PC-9 (cell line): ENCODE measurements at regions not wholly inside any gene's neighbourhood (a gene's known extent, or its start where the extent isn't known, plus 50 kb on each side); places are given as distances from the start of the nearest gene placed in this dataset.

Experiments used
- BruUV-seq: library from RNA; stranded (reverse); fragments of 400-500 nt; replicated peaks from 2 replicates; lab custom pipeline; 2021; lab: Mats Ljungman, UMichigan
- CTCF ChIA-PET: fragments of 300-600 bp; sonication (Branson Sonifier 250); formaldehyde crosslinking; loops from one replicate; lab custom pipeline; 2022; ENCODE audit warnings: antibody characterized with exemption; lab: Charles Lee
- POLR2A ChIA-PET: fragments of 300-600 bp; sonication (Branson Sonifier 250); formaldehyde crosslinking; loops from one replicate; lab custom pipeline; 2022; ENCODE audit warnings: antibody characterized with exemption; ENCODE audit not compliant: unreplicated experiment; lab: Charles Lee
- DNase-seq, 2 experiments: peaks; one replicate each; pipeline versions ENCODE4 v3.0.0 to v3.0.0-alpha.2; 2015 to 2022; ENCODE audit warnings: mixed read lengths in 1 of 2
- H2AFZ ChIP-seq: fragments of 200-600 bp; sonication (generic); 2 replicates; pipeline ENCODE4 v1.8.1; 2017; ENCODE audit warnings: antibody characterized with exemption
- H3F3A ChIP-seq: fragments of 200-600 bp; sonication (generic); 2 replicates; pipeline ENCODE4 v1.8.1; 2017; ENCODE audit warnings: antibody characterized with exemption, mild to moderate bottlenecking, low read depth; ENCODE audit not compliant: insufficient read depth
- H3K27ac ChIP-seq: fragments of 200-600 bp; sonication (generic); 2 replicates; pipeline ENCODE4 v1.6.1; 2016; ENCODE audit warnings: mixed run types
- H3K27me3 ChIP-seq: fragments of 200-600 bp; sonication (generic); 2 replicates; pipeline ENCODE4 v1.6.1; 2016; ENCODE audit warnings: low read depth, mixed run types; ENCODE audit not compliant: insufficient read depth
- H3K36me3 ChIP-seq: fragments of 200-600 bp; sonication (generic); 2 replicates; pipeline ENCODE4 v1.6.1; 2016; ENCODE audit warnings: low read depth, mixed run types
- H3K4me1 ChIP-seq: fragments of 200-600 bp; sonication (generic); replicated peaks from 2 replicates; pipeline ENCODE4 v1.6.1; 2016; ENCODE audit warnings: mixed run types; ENCODE audit not compliant: insufficient read depth
- H3K4me2 ChIP-seq: fragments of 200-600 bp; sonication (generic); 2 replicates; pipeline ENCODE4 v1.6.1; 2017; ENCODE audit warnings: mixed run types
- H3K4me3 ChIP-seq: fragments of 200-600 bp; sonication (generic); 2 replicates; pipeline ENCODE4 v1.6.1; 2016; ENCODE audit warnings: mixed run types
- H3K79me2 ChIP-seq: fragments of 200-600 bp; sonication (generic); 2 replicates; pipeline ENCODE4 v1.6.1; 2017; ENCODE audit warnings: low read depth, mixed run types
- H3K9me2 ChIP-seq: fragments of 200-600 bp; sonication (generic); 2 replicates; pipeline ENCODE4 v1.8.1; 2017; ENCODE audit warnings: mild to moderate bottlenecking; ENCODE audit not compliant: insufficient read depth
- H3K9me3 ChIP-seq: fragments of 200-600 bp; sonication (generic); 2 replicates; pipeline ENCODE4 v1.8.1; 2016; ENCODE audit warnings: low read depth; ENCODE audit not compliant: insufficient read depth
- H4K20me1 ChIP-seq: fragments of 200-600 bp; sonication (generic); 2 replicates; pipeline ENCODE4 v1.8.1; 2017; ENCODE audit not compliant: insufficient read depth
- EZH2 ChIP-seq: fragments of 200-600 bp; sonication (generic); IDR thresholded peaks from 2 replicates; pipeline ENCODE4 v1.8.0; 2017; ENCODE audit warnings: antibody characterized with exemption, low read depth
- intact Hi-C: fragments of 100-400 bp; cut with micrococcal nuclease; formaldehyde crosslinking; loops from one replicate; pipeline ENCODE4 v1.10.0; 2022; ENCODE audit not compliant: unreplicated experiment
- TF ChIP-seq, protein P1 (sequence below): fragments of 200-600 bp; sonication (generic); conservative IDR thresholded peaks from 2 replicates; pipeline ENCODE4 v1.6.1; 2017; ENCODE audit warnings: mixed run types, antibody characterized with exemption, mild to moderate bottlenecking, moderate library complexity

DNA sequence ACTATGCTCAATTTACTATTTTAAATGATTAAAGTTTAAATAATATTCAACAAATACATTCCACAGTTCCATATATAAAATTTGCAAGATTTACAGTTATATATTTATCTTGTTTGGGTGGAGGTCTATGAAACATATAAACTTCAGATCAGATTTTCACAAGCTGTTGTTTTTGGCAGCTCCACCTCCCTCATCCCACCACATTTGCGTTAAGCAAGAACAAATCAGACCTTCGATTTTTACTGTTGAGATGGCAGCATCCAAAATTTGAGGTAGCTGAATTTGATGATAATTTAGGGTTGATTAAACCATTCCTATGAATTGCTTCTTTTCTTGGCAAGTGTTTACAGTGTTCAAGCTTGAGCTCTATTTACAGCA lies 986.4 kb downstream of the REEP3 start:
- H4K20me1 ChIP-seq, result no peaks in the 10 kb centered on the region
- no TSS peak for BruUV-seq
- TF ChIP-seq EZH2, result no peak
- TF ChIP-seq, protein P1, sequence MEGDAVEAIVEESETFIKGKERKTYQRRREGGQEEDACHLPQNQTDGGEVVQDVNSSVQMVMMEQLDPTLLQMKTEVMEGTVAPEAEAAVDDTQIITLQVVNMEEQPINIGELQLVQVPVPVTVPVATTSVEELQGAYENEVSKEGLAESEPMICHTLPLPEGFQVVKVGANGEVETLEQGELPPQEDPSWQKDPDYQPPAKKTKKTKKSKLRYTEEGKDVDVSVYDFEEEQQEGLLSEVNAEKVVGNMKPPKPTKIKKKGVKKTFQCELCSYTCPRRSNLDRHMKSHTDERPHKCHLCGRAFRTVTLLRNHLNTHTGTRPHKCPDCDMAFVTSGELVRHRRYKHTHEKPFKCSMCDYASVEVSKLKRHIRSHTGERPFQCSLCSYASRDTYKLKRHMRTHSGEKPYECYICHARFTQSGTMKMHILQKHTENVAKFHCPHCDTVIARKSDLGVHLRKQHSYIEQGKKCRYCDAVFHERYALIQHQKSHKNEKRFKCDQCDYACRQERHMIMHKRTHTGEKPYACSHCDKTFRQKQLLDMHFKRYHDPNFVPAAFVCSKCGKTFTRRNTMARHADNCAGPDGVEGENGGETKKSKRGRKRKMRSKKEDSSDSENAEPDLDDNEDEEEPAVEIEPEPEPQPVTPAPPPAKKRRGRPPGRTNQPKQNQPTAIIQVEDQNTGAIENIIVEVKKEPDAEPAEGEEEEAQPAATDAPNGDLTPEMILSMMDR, result no peak
- intact Hi-C loops, result no loop called here
- H3K4me2 ChIP-seq, result no peak overlapping the region
- H3K9me2 ChIP-seq, result no peaks in the 10 kb centered on the region
- H3K9me3 ChIP-seq, result no peaks in the 10 kb centered on the region
- no peak overlapping the region for H3K27ac ChIP-seq
- H3K36me3 ChIP-seq, result no peaks in the 10 kb centered on the region
- CTCF ChIA-PET, result no interaction called here
- H3K4me1 ChIP-seq, result no peaks in the 10 kb centered on the region
- H2AFZ ChIP-seq, result no peak overlapping the region
- no peaks in the 10 kb centered on the region for H3K79me2 ChIP-seq
- no peak overlapping the region for H3K4me3 ChIP-seq
- DNase-seq, result no peak
- no peaks in the 10 kb centered on the region for H3K27me3 ChIP-seq
- no peaks in the 10 kb centered on the region for H3F3A ChIP-seq
- POLR2A ChIA-PET, result interaction anchor here (0.6 kb wide), 1 partner anchor 173 kb away, joined by 7 read pairs; no protein-coding TSS in a partner anchor

DNA sequence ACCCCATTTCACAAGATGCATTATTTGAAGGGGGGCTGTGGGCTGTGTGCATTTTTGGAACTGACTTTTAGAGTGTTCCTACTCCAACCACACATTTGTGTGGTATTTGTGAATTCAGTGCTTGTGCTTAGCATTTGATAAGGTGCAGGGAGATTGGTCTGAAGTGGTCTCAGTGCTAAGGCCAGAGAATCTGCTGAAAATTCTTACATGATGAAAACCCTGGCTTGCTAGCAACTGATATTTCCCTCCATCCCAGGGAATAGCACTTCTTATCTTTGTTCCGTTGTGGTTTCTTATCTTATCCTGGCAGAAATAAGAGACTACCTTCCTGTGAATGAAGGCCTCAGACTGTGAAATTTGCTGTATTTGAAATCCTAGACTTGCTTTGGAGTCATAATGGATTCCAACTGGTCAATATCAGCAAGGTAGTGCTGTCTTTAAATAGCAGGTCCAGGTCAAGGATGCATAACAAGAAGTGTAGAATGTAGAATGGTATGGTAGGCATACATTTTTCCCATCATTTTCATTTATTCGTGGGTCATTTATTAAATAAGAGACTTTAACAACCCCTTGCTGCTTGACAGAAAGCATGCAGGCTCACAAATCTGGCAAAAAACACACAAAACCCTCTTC lies 986.9 kb downstream of the REEP3 start:
- Histone ChIP-seq H3K27me3 (no peaks in the 10 kb centered on the region), H3K4me2 (no peak overlapping the region), H3K4me1 (no peaks in the 10 kb centered on the region), H3K9me3 (no peaks in the 10 kb centered on the region), H3K36me3 (no peaks in the 10 kb centered on the region), H2AFZ (no peak overlapping the region), H3K4me3 (no peak overlapping the region), H3K79me2 (no peaks in the 10 kb centered on the region), H3F3A (no peaks in the 10 kb centered on the region), H3K27ac (no peak overlapping the region), H3K9me2 (no peaks in the 10 kb centered on the region), H4K20me1 (no peaks in the 10 kb centered on the region)
- no TSS peak for BruUV-seq
- TF ChIP-seq, protein P1, result no peak
- no peak for TF ChIP-seq EZH2
- no peak for DNase-seq
- ChIA-PET CTCF (no interaction called here), POLR2A (no interaction called here)
- intact Hi-C loops, result no loop called here

DNA sequence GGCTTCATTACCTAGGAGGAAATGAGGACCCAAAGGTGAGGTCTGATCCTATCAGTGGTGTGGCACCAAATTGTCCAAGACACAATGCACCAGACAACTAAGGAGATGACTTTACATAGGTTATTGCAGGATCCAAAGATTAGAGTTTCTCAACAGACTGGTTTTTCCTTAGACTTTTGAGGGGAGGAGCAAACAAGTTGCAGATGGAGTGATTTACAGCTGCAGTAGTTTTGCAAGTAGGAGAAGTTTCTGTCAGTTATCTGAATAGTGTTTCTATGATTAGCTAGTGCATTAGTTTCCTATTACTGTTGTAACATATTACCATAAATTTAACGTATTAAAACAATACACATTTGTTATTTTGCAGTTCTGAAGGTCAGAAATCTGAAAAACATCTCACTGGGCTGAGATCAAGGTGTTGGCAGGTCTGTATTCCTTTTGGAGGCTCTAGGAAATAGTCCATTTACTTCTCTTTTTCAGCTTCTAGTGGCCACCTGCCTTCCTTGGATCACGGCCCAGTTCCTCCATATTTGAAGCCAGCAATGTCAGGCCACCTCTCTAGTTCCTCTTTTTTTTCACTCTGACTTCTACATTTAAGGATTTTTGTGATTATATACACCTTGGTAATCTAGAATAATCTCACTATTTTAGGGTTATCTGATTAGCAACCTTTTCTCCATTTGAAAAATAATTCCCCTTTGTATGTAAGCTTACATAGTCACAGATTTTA lies 994.9 kb downstream of the REEP3 start:
- ChIA-PET POLR2A (no interaction called here), CTCF (no interaction called here)
- Histone ChIP-seq H2AFZ (0 out of 2 replicates have a peak overlapping the region, but pooled peaks have one; percentile 21), H3K9me2 (no peaks in the 10 kb centered on the region), H3K4me2 (no peak overlapping the region), H3F3A (no peaks in the 10 kb centered on the region), H3K36me3 (no peaks in the 10 kb centered on the region), H3K27me3 (no peaks in the 10 kb centered on the region), H4K20me1 (no peaks in the 10 kb centered on the region), H3K4me1 (no peaks in the 10 kb centered on the region), H3K79me2 (no peaks in the 10 kb centered on the region), H3K9me3 (no peaks in the 10 kb centered on the region), H3K4me3 (no peak overlapping the region), H3K27ac (no peak overlapping the region)
- TF ChIP-seq, protein P1, result no peak
- no peak for TF ChIP-seq EZH2
- BruUV-seq, result no TSS peak
- DNase-seq, result no peak
- intact Hi-C loops, result no loop called here
